Ammon's horn (tissue), 1 donor: ENCODE measurements at regions not wholly inside any gene's neighbourhood (a gene's known extent, or its start where the extent isn't known, plus 50 kb on each side); places are given as distances from the start of the nearest gene placed in this dataset.
A peak's percentile ranks its signal among the peaks of the same experiment; 100 is the strongest.

Source experiments
- DNase-seq: peaks from one replicate; pipeline ENCODE4 v3.0.0-alpha.2; 2016; ENCODE audit warnings: low spot score

- DNase-seq, result no peak
Measured at GRCh38 chr2:118565786-118566540, 281.5 kb downstream of the EN1 start.

GRCh38 chr2:118565301-118565700 lies 282.1 kb downstream of the EN1 start:
- no peak for DNase-seq

- no peak for DNase-seq
Measured at GRCh38 chr2:118562144-118562543, 285.3 kb downstream of the EN1 start.

- DNase-seq, result no peak
Measured at GRCh38 chr2:118558846-118559245, 288.6 kb downstream of the EN1 start.

DNA sequence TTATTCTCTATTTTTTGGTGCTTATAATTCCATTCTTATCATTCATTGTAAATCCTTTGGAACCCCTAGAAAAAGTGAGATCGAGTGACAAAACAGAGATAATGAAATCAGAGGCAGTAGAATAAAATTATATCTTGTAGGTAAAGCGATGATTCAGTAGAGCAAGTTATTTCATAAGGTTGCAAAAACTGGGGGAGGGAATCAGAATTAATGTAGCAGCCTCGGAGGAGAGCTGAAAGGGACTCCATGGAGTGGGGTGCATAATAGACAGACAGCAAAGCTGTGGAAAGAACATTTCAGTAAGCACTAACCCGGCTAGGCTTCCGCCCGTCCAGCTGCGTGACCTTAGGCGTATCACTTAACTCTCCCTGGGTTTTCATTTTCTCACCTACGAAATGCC lies 289.7 kb downstream of the EN1 start:
- no peak for DNase-seq

GRCh38 chr2:118557016-118557415 lies 290.4 kb downstream of the EN1 start:
- DNase-seq, result no peak

- DNase-seq, result no peak
Measured at GRCh38 chr2:118554616-118555015, 292.8 kb downstream of the EN1 start.

- no peak for DNase-seq
Measured at GRCh38 chr2:118549503-118549902, 297.9 kb downstream of the EN1 start.

GRCh38 chr2:118548880-118549488 lies 298.5 kb downstream of the EN1 start:
- no peak for DNase-seq

GRCh38 chr2:118539290-118539689 lies 308.2 kb downstream of the EN1 start:
- DNase-seq, result peak; percentile 24

- no peak for DNase-seq
Measured at GRCh38 chr2:118536306-118536705, 311.1 kb downstream of the EN1 start.

DNA sequence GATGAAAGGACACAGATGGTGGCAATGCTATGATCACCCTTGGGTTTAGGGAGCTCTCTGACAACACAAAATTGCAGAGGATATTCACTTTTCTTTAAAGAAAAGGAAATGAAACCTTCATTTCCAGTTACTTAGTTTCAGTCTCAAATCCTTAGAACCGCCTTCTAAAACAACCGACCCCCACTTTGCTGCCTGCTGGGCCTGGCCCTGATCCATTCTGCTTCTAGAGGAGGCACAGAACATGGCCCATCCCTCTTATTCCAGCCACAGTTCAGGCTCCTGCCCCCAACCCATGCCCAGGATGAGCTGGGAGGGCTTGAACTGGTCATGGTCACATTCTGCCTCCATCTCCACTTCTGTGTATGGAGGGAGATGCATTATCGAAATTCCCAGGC lies 311.6 kb downstream of the EN1 start:
- DNase-seq, result no peak

- no peak for DNase-seq
Measured at GRCh38 chr2:118535171-118535817, 312.2 kb downstream of the EN1 start.

DNA sequence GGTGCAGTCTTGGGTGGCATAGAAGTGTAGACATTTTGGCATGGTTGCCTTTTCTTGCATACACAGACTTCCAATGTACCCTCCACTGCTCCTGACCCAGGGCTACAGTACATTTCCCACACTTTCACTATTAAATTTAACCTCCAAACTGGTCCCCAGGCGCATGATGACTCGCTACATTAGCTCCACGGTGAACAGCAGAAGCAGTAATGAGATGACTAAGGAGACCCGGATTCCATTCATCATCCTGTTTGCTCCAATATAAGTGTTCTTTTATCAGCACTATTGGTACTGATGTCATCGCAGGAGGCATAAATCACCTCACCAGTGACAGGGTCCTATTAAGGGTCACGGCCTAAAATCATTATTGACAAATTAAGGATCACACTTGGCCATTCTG lies 316.5 kb downstream of the EN1 start:
- no peak for DNase-seq

GRCh38 chr2:118529908-118530599 lies 317.4 kb downstream of the EN1 start:
- DNase-seq, result no peak

DNA sequence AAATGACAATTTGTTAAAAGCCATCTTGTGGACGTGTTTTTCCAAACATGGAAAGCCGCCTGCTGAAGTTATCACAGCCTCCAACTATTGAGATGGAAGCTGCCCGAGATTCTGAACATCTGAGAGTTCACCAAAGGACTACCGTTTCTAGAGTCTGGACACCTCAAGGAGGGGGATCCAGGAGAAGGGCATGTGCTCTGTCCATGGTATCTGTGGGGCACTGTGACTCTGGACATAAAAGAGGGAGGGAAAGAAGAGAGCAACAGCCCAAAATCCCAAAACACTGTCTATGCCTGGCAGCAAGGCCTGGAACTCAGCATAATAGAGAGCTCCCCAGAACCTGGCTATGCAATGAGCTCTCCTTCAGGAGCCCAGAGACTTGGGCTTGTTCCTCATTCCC lies 319.9 kb downstream of the EN1 start:
- no peak for DNase-seq

DNA sequence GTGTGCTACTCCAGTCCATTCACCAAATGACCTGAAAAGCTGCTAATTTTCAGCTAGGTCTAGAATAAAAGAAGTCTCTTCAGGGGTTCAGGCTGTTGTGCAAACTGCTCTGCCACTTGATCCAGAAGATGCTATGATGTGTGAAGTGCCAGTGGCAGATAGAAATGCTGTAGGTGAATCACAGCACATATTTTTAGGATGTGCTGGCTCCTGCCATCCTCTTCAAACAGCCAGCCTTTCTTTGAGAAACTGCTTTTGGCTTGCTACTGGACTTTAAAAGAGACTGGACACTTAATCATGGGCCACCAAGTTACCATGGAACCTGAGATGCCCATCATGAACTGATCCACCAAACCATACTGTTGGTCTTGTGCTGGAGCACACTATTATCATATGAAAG lies 322.1 kb downstream of the EN1 start:
- DNase-seq, result no peak

DNA sequence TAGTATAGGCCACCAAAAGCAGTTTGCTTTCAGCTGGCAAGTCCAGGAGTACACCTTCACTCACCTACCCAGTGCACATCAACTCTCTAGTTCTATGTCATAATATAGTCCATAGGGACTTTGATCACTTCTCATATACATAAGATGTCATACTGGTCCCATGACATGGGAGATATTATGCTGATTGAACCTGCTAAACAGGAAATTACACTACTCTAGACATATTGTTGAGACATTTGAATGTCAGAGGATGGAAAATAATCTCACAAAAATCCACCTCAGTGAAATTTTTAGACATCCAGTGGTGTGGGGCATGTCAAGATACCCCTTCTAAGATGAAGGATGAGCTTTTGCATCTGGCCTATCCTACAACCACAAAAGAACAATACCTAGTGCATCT lies 322.5 kb downstream of the EN1 start:
- no peak for DNase-seq

- DNase-seq, result no peak
Measured at GRCh38 chr2:118523761-118524160, 323.7 kb downstream of the EN1 start.

GRCh38 chr2:118521960-118522359 lies 325.5 kb downstream of the EN1 start:
- DNase-seq, result no peak

GRCh38 chr2:118521272-118521671 lies 326.2 kb downstream of the EN1 start:
- DNase-seq, result no peak

DNA sequence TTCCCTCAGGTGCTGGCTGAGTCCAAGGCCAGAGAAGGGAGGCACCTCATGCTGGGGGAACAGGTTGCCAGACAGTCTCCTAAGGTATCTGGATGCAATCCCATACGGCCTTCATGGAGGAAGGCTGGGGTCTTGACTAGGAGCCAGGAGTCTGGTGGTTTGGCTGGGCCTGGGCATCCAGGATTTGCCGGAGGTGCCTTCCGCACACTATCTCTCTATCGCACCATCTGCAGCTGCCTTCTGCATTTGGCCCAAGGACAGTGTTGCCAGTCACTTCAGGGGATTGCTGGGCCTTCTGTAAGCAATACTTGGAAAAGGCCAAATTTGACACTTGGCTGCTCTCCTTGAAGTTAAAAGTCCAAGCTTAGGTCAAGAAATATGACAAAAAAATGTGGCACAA lies 327.2 kb downstream of the EN1 start:
- no peak for DNase-seq

DNA sequence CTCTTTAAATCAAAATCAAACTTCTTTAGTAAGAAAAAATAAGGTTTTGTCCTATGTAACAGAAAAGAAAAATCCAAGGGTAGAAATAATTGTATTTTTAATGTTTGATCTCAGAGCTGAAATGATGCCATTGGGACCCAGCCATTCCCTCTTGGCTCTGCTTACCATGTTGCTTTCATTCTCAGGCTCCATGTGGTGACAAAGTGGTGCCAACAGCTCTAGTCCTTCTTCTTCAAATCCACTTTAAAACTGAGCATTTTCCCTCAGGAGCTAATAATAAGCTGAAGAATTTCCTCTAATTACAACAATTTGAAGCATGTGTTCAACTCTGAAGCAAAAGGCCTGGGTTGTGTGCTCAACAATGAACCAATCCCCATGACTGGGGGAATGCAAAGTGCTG lies 327.9 kb downstream of the EN1 start:
- no peak for DNase-seq
